ENCODE measurements at regions not wholly inside any gene's neighbourhood (a gene's known extent, or its start where the extent isn't known, plus 50 kb on each side); places are given as distances from the start of the nearest gene placed in this dataset.

- no peak for TF ChIP-seq GATA2 (IDR thresholded peaks at IDR 0.05; ENCODE audit: low read depth, low read length)
- no peak for TF ChIP-seq GATA3 (IDR thresholded peaks at IDR 0.05; ENCODE audit: low read depth, low read length)
Measured at GRCh38 chr10:9015447-9015846, 961.0 kb downstream of the GATA3 start.

Measured in SH-SY5Y (cell line).